ENCODE measurements at regions not wholly inside any gene's neighbourhood (a gene's known extent, or its start where the extent isn't known, plus 50 kb on each side); places are given as distances from the start of the nearest gene placed in this dataset.

DNA sequence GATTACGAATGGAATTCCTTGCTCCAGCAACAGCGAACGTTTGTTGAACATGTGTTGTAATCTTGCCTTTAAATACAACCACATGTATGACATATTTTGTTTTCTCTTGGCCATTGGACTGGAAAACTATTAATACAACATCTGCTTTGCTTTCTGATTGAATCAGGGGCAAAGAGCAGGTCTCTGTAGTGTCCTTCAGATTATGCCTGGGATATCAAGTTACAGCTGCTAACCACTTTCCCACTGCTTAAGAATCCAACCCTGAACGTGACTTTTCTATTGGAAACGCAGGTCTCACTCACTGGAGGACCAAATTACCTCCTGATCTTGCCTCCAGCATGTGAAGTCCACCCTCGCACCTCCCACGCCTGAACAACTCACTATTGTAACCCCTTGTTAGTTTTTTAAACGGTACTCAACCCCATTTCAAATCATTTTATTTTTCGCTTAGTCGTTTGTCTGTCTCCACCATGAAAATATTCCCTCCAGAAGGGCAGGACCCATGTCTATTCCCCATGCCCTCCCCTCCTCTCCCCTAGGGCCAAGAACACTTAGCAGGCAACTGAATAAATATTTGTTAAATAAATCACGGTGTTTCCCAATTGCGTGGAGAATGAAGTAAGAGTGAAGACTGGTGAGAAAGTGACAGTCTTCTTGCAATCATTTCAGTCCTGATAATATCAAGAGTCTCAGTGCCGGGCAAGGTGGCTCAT, 57.4 kb upstream of the MRTFB start (continued):
- TF ChIP-seq NKX3-1 (CRISPR knock-in tag; IDR thresholded peaks at IDR 0.05) = 0 out of 2 replicates have a peak, but pooled peaks have one; percentile 2
- TF ChIP-seq, protein P1, sequence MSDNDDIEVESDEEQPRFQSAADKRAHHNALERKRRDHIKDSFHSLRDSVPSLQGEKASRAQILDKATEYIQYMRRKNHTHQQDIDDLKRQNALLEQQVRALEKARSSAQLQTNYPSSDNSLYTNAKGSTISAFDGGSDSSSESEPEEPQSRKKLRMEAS (IDR thresholded peaks at IDR 0.05) = peak; percentile 19; the same call in 1 of the 2 replicates
- no peak for TF ChIP-seq SOX13 (IDR thresholded peaks at IDR 0.05)
- no peak for TF ChIP-seq SOX13 (CRISPR knock-in tag; conservative IDR thresholded peaks at IDR 0.05 in 1 of 2, IDR thresholded peaks at IDR 0.05 in 1 of 2)
- TF ChIP-seq ZBTB8A (CRISPR knock-in tag; IDR thresholded peaks at IDR 0.05; ENCODE audit: borderline replicate concordance, low read depth) = no peak
- TF ChIP-seq, protein P2, sequence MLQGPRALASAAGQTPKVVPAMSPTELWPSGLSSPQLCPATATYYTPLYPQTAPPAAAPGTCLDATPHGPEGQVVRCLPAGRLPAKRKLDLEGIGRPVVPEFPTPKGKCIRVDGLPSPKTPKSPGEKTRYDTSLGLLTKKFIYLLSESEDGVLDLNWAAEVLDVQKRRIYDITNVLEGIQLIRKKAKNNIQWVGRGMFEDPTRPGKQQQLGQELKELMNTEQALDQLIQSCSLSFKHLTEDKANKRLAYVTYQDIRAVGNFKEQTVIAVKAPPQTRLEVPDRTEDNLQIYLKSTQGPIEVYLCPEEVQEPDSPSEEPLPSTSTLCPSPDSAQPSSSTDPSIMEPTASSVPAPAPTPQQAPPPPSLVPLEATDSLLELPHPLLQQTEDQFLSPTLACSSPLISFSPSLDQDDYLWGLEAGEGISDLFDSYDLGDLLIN (CRISPR knock-in tag; IDR thresholded peaks at IDR 0.05; ENCODE audit: borderline replicate concordance) = no peak
- TF ChIP-seq, protein P3, sequence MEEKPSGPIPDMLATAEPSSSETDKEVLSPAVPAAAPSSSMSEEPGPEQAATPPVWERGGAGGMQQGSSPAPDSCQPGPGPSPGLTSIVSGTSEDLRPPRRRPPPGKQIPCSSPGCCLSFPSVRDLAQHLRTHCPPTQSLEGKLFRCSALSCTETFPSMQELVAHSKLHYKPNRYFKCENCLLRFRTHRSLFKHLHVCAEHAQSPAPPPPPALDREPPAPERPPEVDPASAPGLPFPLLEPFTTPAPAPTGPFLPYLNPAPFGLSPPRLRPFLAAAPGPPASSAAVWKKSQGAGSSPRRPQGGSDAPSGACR (CRISPR knock-in tag; IDR thresholded peaks at IDR 0.05) = 0 out of 2 replicates have a peak, but pooled peaks have one; percentile 48
- no peak for TF ChIP-seq PRMT3 (CRISPR knock-in tag; IDR thresholded peaks at IDR 0.05; ENCODE audit: borderline replicate concordance, low read depth)
- peak; percentile 50; the same call in 1 of the 2 replicates for TF ChIP-seq PHF21A (CRISPR knock-in tag; IDR thresholded peaks at IDR 0.05)
- TF ChIP-seq CBX2 (IDR thresholded peaks at IDR 0.05; ENCODE audit: low read depth, low read length) = no peak
- TF ChIP-seq CBX2 (CRISPR knock-in tag; IDR thresholded peaks at IDR 0.05; ENCODE audit: low read depth) = no peak
- TF ChIP-seq, protein P4, sequence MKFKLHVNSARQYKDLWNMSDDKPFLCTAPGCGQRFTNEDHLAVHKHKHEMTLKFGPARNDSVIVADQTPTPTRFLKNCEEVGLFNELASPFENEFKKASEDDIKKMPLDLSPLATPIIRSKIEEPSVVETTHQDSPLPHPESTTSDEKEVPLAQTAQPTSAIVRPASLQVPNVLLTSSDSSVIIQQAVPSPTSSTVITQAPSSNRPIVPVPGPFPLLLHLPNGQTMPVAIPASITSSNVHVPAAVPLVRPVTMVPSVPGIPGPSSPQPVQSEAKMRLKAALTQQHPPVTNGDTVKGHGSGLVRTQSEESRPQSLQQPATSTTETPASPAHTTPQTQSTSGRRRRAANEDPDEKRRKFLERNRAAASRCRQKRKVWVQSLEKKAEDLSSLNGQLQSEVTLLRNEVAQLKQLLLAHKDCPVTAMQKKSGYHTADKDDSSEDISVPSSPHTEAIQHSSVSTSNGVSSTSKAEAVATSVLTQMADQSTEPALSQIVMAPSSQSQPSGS (CRISPR knock-in tag; IDR thresholded peaks at IDR 0.05) = no peak
- no peak for TF ChIP-seq GABPA (IDR thresholded peaks at IDR 0.05; ENCODE audit: low read depth, low read length)
- no peak for TF ChIP-seq GABPA (CRISPR knock-in tag; IDR thresholded peaks at IDR 0.05; ENCODE audit: low read depth)
- no peak for TF ChIP-seq SETDB1 (CRISPR knock-in tag; IDR thresholded peaks at IDR 0.05; ENCODE audit: borderline replicate concordance)
- TF ChIP-seq ZNF652 (CRISPR knock-in tag; IDR thresholded peaks at IDR 0.05; ENCODE audit: borderline replicate concordance, low read depth) = no peak
- TF ChIP-seq KAT2B (IDR thresholded peaks at IDR 0.05; ENCODE audit: borderline replicate concordance, low read depth, low read length) = no peak
- TF ChIP-seq KAT8 (CRISPR knock-in tag; IDR thresholded peaks at IDR 0.05) = no peak
- 0 out of 2 replicates have a peak, but pooled peaks have one; percentile 5 for TF ChIP-seq ZNF263 (CRISPR knock-in tag; IDR thresholded peaks at IDR 0.05)
- TF ChIP-seq FOXO1 (CRISPR knock-in tag; IDR thresholded peaks at IDR 0.05) = no peak
- no peak for TF ChIP-seq RAD21 (CRISPR knock-in tag; IDR thresholded peaks at IDR 0.05)
- peak; percentile 61; the same call in 1 of the 2 replicates for TF ChIP-seq POGZ (CRISPR knock-in tag; IDR thresholded peaks at IDR 0.05)
- TF ChIP-seq, protein P5, sequence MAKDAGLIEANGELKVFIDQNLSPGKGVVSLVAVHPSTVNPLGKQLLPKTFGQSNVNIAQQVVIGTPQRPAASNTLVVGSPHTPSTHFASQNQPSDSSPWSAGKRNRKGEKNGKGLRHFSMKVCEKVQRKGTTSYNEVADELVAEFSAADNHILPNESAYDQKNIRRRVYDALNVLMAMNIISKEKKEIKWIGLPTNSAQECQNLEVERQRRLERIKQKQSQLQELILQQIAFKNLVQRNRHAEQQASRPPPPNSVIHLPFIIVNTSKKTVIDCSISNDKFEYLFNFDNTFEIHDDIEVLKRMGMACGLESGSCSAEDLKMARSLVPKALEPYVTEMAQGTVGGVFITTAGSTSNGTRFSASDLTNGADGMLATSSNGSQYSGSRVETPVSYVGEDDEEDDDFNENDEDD (CRISPR knock-in tag; IDR thresholded peaks at IDR 0.05; ENCODE audit: borderline replicate concordance) = no peak
- TF ChIP-seq TCF12 (IDR thresholded peaks at IDR 0.05) = no peak
- 0 out of 2 replicates have a peak, but pooled peaks have one; percentile 54 for TF ChIP-seq TCF12 (CRISPR knock-in tag; IDR thresholded peaks at IDR 0.05)
- no peak for TF ChIP-seq YEATS2 (CRISPR knock-in tag; IDR thresholded peaks at IDR 0.05; ENCODE audit: borderline replicate concordance)
- TF ChIP-seq ISL2 (CRISPR knock-in tag; IDR thresholded peaks at IDR 0.05) = no peak
- no peak for TF ChIP-seq TCF7 (IDR thresholded peaks at IDR 0.05; ENCODE audit: low read depth)
